ENCODE measurements at regions not wholly inside any gene's neighbourhood (a gene's known extent, or its start where the extent isn't known, plus 50 kb on each side); places are given as distances from the start of the nearest gene placed in this dataset.

GRCh38 chr14:22311636-22312035 lies 277.4 kb downstream of the DAD1 start:
- TF ChIP-seq POLR2A (IDR thresholded peaks at IDR 0.05) (no peak), CTCF (IDR thresholded peaks at IDR 0.05) (no peak), POLR2AphosphoS5 (IDR thresholded peaks at IDR 0.05) (no peak)
